ENCODE measurements at regions not wholly inside any gene's neighbourhood (a gene's known extent, or its start where the extent isn't known, plus 50 kb on each side); places are given as distances from the start of the nearest gene placed in this dataset.

- no peak for TF ChIP-seq CTCF (IDR thresholded peaks at IDR 0.05)
- TF ChIP-seq EP300 (IDR thresholded peaks at IDR 0.05), result no peak
- no peak for TF ChIP-seq POLR2A (IDR thresholded peaks at IDR 0.05; ENCODE audit: low read depth)
Measured at GRCh38 chr15:77811270-77811669, 178.6 kb upstream of the LINGO1 start.
